HepG2 (cell line): ENCODE measurements at regions not wholly inside any gene's neighbourhood (a gene's known extent, or its start where the extent isn't known, plus 50 kb on each side); places are given as distances from the start of the nearest gene placed in this dataset.

Experiments
- ARHGAP35 ChIP-seq: sonication (generic); formaldehyde crosslinking; IDR thresholded peaks from 2 replicates; pipeline ENCODE4 v1.9.0; 2022; ENCODE audit warnings: mild to moderate bottlenecking, inconsistent platforms, moderate library complexity, missing genetic modification reagents, borderline replicate concordance
- EZH2 ChIP-seq: conservative IDR thresholded peaks from 2 replicates; pipeline ENCODE4 v1.6.1; 2012; ENCODE audit warnings: mild to moderate bottlenecking, low read depth, low read length, moderate library complexity
- SCMH1 ChIP-seq: sonication (generic); formaldehyde crosslinking; IDR thresholded peaks from 2 replicates; pipeline ENCODE4 v1.9.0; 2021; ENCODE audit warnings: missing genetic modification reagents, mild to moderate bottlenecking, borderline replicate concordance
- TBL1XR1 ChIP-seq: fragments of 150-350 bp; IDR thresholded peaks from 2 replicates; pipeline ENCODE4 v1.6.1; 2014; ENCODE audit warnings: borderline replicate concordance, low read length; ENCODE audit not compliant: partially characterized antibody
- ZNF12 ChIP-seq: sonication (generic); formaldehyde crosslinking; IDR thresholded peaks from 2 replicates; pipeline ENCODE4 v1.5.0; 2020; ENCODE audit warnings: missing genetic modification reagents
- ZNF431 ChIP-seq: sonication (generic); formaldehyde crosslinking; IDR thresholded peaks from 2 replicates; pipeline ENCODE4 v1.9.0; 2022; ENCODE audit warnings: missing genetic modification reagents, low read depth, mild to moderate bottlenecking, borderline replicate concordance
- ZNF709 ChIP-seq: sonication (generic); formaldehyde crosslinking; IDR thresholded peaks from 2 replicates; pipeline ENCODE4 v1.5.0; 2020; ENCODE audit warnings: mild to moderate bottlenecking, missing genetic modification reagents

- TF ChIP-seq ZNF12, result no peak
- no peak for TF ChIP-seq SCMH1 (CRISPR knock-in tag)
- TF ChIP-seq TBL1XR1, result no peak
- TF ChIP-seq ZNF709, result no peak
- TF ChIP-seq ARHGAP35 (CRISPR knock-in tag), result no peak
- no peak for TF ChIP-seq EZH2
- TF ChIP-seq ZNF431 (CRISPR knock-in tag), result no peak
Observed at GRCh38 chr21:22096314-22096713, 1098.1 kb downstream of the NCAM2 start.
